Breast epithelium (tissue), 4 donors: ENCODE measurements at regions not wholly inside any gene's neighbourhood (a gene's known extent, or its start where the extent isn't known, plus 50 kb on each side); places are given as distances from the start of the nearest gene placed in this dataset.

ENCODE experiments used
- DNase-seq, 2 donors: peaks; one replicate each; pipeline ENCODE4 v3.0.0-alpha.2; 2019; ENCODE audit warnings: low spot score in 2 of 2
- H3K27ac ChIP-seq, 2 donors: fragments of 200-600 bp; sonication (generic) in 1 of 2; one replicate each; pipeline ENCODE4 v1.5.1; 2016 to 2019; ENCODE audit warnings: mild to moderate bottlenecking in 1 of 2
- H3K27me3 ChIP-seq, 2 donors: fragments of 200-600 bp; sonication (generic) in 1 of 2; one replicate each; pipeline versions ENCODE4 v1.5.1 to v1.6.0; 2017 to 2019; ENCODE audit warnings: control low read depth in 1 of 2, mild to moderate bottlenecking in 1 of 2
- H3K36me3 ChIP-seq: fragments of 200-600 bp; one replicate; pipeline ENCODE4 v1.5.1; 2019
- H3K4me1 ChIP-seq, 2 donors: fragments of 200-600 bp; sonication (generic); one replicate each; pipeline ENCODE4 v1.5.1; 2016 to 2019; ENCODE audit warnings: control low read depth in 1 of 2
- H3K4me3 ChIP-seq, 3 donors: fragments of 200-600 bp; sonication (generic); 1 replicate in 2 of 3; 2 replicates in 1 of 3; pipeline ENCODE4 v1.5.1; 2016 to 2019; ENCODE audit warnings: mild to moderate bottlenecking in 3 of 3, moderate library complexity in 2 of 3
- H3K9me3 ChIP-seq, 2 donors: fragments of 200-600 bp; sonication (generic) in 1 of 2; one replicate each; pipeline ENCODE4 v1.5.1; 2016 to 2019; ENCODE audit warnings: control low read depth in 1 of 2
- POLR2A ChIP-seq: fragments of 450-650 bp; IDR thresholded peaks from one replicate; pipeline ENCODE4 v1.6.1; 2016; ENCODE audit warnings: antibody characterized with exemption, mild to moderate bottlenecking, moderate library complexity
- POLR2AphosphoS5 ChIP-seq, 3 donors: sonication (generic); formaldehyde crosslinking; IDR thresholded peaks; one replicate each; pipeline ENCODE4 v1.6.1; 2017; ENCODE audit warnings: antibody characterized with exemption in 3 of 3
- intact Hi-C: fragments of 100-400 bp; cut with DNase I; formaldehyde crosslinking; loops from one replicate; pipeline ENCODE4 v1.15.1; 2023; ENCODE audit warnings: low total_unique reads
- TF ChIP-seq, protein P1 (sequence below), 3 donors: fragments of 450-650 bp; IDR thresholded peaks; one replicate each; pipeline ENCODE4 v1.5.1; 2016 to 2017; ENCODE audit warnings: antibody characterized with exemption in 3 of 3, mild to moderate bottlenecking in 3 of 3, moderate library complexity in 3 of 3

DNA sequence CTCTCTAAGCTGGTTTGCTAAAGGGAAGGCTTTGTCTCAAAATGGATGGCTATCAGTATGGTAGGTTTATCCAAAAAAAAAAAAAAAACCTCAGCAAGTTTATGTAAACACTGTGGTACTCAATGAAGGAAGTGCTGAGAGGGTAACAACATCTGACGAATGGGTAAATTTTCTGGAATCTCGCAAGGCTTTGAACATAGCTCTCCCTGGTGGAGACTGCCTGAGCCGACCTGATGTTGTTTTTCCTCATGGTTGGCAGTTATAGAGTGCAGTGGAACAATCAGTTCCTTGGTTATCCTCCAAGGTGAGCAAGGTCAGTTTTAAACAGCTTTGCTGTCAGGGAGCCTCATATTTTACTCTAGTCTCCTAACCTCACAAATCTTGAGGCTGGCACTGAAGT is 94.6 kb downstream of the ZPLD1 start:
- intact Hi-C loops, result no loop called here
- Histone ChIP-seq H3K27ac (no peak overlapping the region), H3K4me3 (no peak overlapping the region), H3K36me3 (no peaks in the 10 kb centered on the region), H3K4me1 (no peaks in the 10 kb centered on the region), H3K27me3 (no peaks in the 10 kb centered on the region), H3K9me3 (no peaks in the 10 kb centered on the region)
- DNase-seq, result no peak
- TF ChIP-seq POLR2AphosphoS5 (IDR thresholded peaks at IDR 0.05), result no peak
- TF ChIP-seq, protein P1, sequence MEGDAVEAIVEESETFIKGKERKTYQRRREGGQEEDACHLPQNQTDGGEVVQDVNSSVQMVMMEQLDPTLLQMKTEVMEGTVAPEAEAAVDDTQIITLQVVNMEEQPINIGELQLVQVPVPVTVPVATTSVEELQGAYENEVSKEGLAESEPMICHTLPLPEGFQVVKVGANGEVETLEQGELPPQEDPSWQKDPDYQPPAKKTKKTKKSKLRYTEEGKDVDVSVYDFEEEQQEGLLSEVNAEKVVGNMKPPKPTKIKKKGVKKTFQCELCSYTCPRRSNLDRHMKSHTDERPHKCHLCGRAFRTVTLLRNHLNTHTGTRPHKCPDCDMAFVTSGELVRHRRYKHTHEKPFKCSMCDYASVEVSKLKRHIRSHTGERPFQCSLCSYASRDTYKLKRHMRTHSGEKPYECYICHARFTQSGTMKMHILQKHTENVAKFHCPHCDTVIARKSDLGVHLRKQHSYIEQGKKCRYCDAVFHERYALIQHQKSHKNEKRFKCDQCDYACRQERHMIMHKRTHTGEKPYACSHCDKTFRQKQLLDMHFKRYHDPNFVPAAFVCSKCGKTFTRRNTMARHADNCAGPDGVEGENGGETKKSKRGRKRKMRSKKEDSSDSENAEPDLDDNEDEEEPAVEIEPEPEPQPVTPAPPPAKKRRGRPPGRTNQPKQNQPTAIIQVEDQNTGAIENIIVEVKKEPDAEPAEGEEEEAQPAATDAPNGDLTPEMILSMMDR (IDR thresholded peaks at IDR 0.05), result peak in 2 of 3 donors; percentile 22 to 30

DNA sequence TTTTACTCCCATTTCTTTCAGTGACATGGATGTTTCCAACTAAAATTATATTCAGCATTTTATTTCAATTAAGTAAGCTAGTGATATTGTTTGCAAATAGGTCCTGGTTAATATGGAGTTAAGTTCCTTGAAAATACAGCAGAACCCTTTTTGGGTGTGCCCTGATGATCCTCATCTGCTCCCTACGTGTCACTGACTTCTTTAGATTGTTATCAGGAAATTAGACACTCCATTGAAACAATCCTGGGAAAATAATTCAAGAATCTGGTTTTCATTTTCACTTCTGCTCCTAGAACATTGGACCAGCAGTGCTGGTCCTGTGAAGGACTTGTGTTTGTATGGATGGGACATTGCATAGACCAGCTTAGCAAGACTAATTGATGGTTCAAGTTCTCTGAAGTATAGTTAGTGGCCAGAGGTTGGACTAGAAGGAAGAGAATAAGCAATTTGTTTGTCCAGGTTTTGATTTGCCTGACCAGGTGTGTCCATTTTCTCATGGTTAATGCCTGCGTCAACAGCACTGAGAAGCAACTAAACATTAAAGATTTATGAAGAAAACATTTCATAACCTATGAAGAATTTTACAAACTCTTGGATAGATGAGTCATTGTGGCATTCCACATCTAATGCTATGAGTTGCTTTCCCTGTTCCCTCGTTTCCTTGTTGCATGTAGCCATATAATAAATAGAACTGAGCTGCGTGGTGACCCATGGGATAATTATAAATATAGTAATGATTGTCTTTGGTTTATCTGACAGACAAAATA is 95.8 kb downstream of the ZPLD1 start:
- TF ChIP-seq POLR2A (no peak), POLR2AphosphoS5 (IDR thresholded peaks at IDR 0.05) (no peak)
- TF ChIP-seq, protein P1 (IDR thresholded peaks at IDR 0.05), result no peak
- H3K4me1 ChIP-seq, result no peaks in the 10 kb centered on the region
- intact Hi-C loops, result no loop called here
- H3K9me3 ChIP-seq, result no peaks in the 10 kb centered on the region
- DNase-seq, result no peak
- no peak overlapping the region for H3K4me3 ChIP-seq
- no peaks in the 10 kb centered on the region for H3K36me3 ChIP-seq
- H3K27me3 ChIP-seq, result no peaks in the 10 kb centered on the region
- no peak overlapping the region for H3K27ac ChIP-seq

DNA sequence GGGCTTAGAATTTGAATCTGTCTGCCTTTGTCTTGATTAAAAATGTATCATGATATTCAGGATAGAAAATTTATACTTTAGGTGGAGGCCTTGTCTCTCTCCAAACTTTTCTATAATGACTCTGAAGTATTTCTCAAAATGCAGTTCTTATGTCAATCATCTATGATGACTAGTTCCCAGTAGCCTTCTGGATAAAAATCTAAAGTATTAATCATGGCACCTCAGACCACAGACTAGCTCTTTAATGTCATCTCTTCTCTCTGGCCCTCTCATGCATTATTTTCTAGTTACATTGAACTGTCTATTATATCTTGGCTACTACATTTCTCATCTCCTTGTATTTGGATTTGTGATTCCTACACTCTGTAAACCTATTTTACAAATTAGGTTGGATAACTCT is 96.9 kb downstream of the ZPLD1 start:
- TF ChIP-seq, protein P1 (IDR thresholded peaks at IDR 0.05), result no peak
- TF ChIP-seq POLR2AphosphoS5 (IDR thresholded peaks at IDR 0.05) (no peak), POLR2A (no peak)
- no peak for DNase-seq
- Histone ChIP-seq H3K4me1 (no peaks in the 10 kb centered on the region), H3K27me3 (no peaks in the 10 kb centered on the region), H3K36me3 (no peaks in the 10 kb centered on the region), H3K9me3 (no peaks in the 10 kb centered on the region), H3K4me3 (no peak overlapping the region), H3K27ac (no peak overlapping the region)
- intact Hi-C loops, result no loop called here

DNA sequence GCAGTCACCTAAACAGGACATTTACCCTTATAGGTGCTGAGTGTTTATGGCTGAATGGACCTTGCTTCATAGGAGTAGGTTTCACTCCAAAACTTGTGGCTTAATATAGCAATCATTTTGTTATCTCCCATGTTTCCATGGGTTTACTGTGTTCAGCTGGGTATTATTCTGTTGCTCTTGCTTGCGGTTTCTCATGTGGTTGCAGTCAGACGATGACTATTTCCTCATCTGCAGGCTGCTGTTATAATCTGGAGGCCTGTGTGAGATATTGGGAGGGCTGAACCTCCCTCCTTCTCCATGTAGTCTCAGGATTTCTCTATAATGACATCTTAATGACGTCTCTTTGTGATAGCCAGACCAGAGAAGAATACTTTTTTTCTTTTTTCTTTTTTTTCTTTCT is 98.1 kb downstream of the ZPLD1 start:
- Histone ChIP-seq H3K4me3 (no peak overlapping the region), H3K36me3 (no peaks in the 10 kb centered on the region), H3K27ac (no peak overlapping the region), H3K27me3 (no peaks in the 10 kb centered on the region), H3K9me3 (no peaks in the 10 kb centered on the region), H3K4me1 (no peaks in the 10 kb centered on the region)
- intact Hi-C loops, result no loop called here
- TF ChIP-seq POLR2A (no peak), POLR2AphosphoS5 (IDR thresholded peaks at IDR 0.05) (no peak)
- TF ChIP-seq, protein P1 (IDR thresholded peaks at IDR 0.05), result no peak
- no peak for DNase-seq

DNA sequence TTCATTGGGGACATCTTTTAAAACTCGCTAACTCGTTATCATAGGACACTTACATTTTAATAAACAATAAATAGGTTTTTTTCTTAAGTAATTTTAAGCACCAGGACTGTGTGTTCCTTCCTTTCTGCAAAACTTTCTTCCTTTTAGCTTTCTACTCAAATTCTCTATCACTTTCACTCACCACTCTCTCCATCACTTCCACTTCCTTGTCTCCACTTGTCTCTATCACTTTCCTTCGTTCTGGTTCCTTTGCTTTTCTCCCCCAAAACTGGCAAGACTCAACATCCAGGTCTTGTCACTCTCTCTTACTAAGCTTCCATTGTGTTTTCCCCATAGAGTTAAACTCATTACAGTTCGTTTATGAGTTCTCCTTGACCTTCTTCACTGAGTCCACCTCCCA is 99.0 kb downstream of the ZPLD1 start:
- DNase-seq, result no peak
- Histone ChIP-seq H3K9me3 (no peaks in the 10 kb centered on the region), H3K4me3 (no peak overlapping the region), H3K27ac (no peak overlapping the region), H3K4me1 (no peaks in the 10 kb centered on the region), H3K36me3 (no peaks in the 10 kb centered on the region), H3K27me3 (no peaks in the 10 kb centered on the region)
- intact Hi-C loops, result no loop called here
- no peak for TF ChIP-seq POLR2A
- TF ChIP-seq POLR2AphosphoS5 (IDR thresholded peaks at IDR 0.05), result no peak
- TF ChIP-seq, protein P1 (IDR thresholded peaks at IDR 0.05), result no peak
